ENCODE measurements at regions not wholly inside any gene's neighbourhood (a gene's known extent, or its start where the extent isn't known, plus 50 kb on each side); places are given as distances from the start of the nearest gene placed in this dataset.
"Not testable (repeated sequence)": the region's sequence is repeated elsewhere in the genome, so short reads cannot be mapped to it uniquely, and the experiment has no call there.

DNA sequence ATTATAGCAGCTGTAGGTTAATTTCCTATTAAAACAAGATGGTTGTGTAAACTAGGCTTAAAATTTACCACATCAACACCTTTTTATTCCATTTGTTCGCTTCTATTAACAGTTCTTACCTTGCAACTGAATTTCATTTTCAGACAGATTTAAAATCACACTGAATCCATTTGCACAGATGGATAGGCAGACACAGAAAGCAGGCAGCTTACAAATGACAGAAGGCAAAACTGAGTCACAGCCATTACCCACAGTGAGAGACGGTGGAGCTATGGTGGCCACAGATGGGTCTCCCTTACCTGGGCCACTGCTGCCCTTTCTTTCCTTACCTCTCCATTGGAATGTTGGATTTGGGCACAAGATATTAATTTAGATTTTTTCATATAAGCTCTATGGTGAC, 1567.8 kb upstream of the SLC10A2 start:
- Histone ChIP-seq H3K27ac (ENCODE audit: low read length) (no peak overlapping the region), H3K4me1 (ENCODE audit: low read length) (no peaks in the 10 kb centered on the region), H2AFZ (ENCODE audit: low read length) (no peak overlapping the region), H3K9me2 (replicated peaks; ENCODE audit: insufficient read depth, low read length) (no peaks in the 10 kb centered on the region), H3K27me3 (ENCODE audit: low read length) (no peaks in the 10 kb centered on the region), H3K4me2 (ENCODE audit: low read depth, low read length, poor library complexity, severe bottlenecking) (no peak overlapping the region), H3K9ac (ENCODE audit: low read length) (no peak overlapping the region), H4K20me1 (ENCODE audit: insufficient read depth, low read depth, low read length) (no peaks in the 10 kb centered on the region), H3K79me2 (ENCODE audit: low read length) (no peaks in the 10 kb centered on the region), H3K9me3 (ENCODE audit: low read length) (peaks cover 30% of the 10 kb centered on the region), H3K36me3 (ENCODE audit: insufficient read depth, low read length) (no peaks in the 10 kb centered on the region), H3K4me3 (ENCODE audit: low read length) (no peak overlapping the region)
- no peak for DNase-seq

- Histone ChIP-seq H3K9ac (ENCODE audit: low read length) (no peak overlapping the region), H3K36me3 (ENCODE audit: insufficient read depth, low read length) (no peaks in the 10 kb centered on the region), H3K27me3 (ENCODE audit: low read length) (no peaks in the 10 kb centered on the region), H3K9me3 (ENCODE audit: low read length) (peaks cover 24% of the 10 kb centered on the region), H3K79me2 (ENCODE audit: low read length) (no peaks in the 10 kb centered on the region), H3K4me3 (ENCODE audit: low read length) (no peak overlapping the region), H3K4me2 (ENCODE audit: low read depth, low read length, poor library complexity, severe bottlenecking) (no peak overlapping the region), H4K20me1 (ENCODE audit: insufficient read depth, low read depth, low read length) (no peaks in the 10 kb centered on the region), H3K27ac (ENCODE audit: low read length) (no peak overlapping the region), H2AFZ (ENCODE audit: low read length) (no peak overlapping the region), H3K9me2 (replicated peaks; ENCODE audit: insufficient read depth, low read length) (no peaks in the 10 kb centered on the region), H3K4me1 (ENCODE audit: low read length) (no peaks in the 10 kb centered on the region)
- DNase-seq = no peak
Observed at GRCh38 chr13:104632736-104633135, 1566.5 kb upstream of the SLC10A2 start.

DNA sequence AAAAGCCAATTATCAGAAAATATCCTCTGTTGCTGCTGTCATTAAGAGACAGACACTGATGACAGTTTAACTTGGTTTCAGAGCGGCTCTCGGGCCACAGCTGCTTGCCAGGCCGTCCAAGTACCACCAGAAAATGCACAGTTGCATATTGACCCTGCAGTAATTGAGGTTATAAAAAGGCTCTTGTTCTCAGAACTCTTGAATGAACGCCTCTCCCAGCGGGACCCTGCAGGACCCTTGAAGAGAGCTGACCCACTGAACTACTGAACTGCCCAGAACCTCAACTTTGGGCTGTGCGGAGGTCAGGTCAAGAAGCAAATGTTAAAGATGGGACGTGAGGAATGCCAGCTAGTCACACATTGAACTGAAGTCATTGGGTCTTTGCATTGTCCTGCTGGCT, 1559.0 kb upstream of the SLC10A2 start:
- Histone ChIP-seq H3K4me2 (ENCODE audit: low read depth, low read length, poor library complexity, severe bottlenecking) (no peak overlapping the region), H3K9ac (ENCODE audit: low read length) (no peak overlapping the region), H3K4me3 (ENCODE audit: low read length) (no peak overlapping the region), H3K9me3 (ENCODE audit: low read length) (peaks cover 13% of the 10 kb centered on the region), H3K27ac (ENCODE audit: low read length) (no peak overlapping the region), H3K79me2 (ENCODE audit: low read length) (no peaks in the 10 kb centered on the region), H3K4me1 (ENCODE audit: low read length) (no peaks in the 10 kb centered on the region), H3K9me2 (replicated peaks; ENCODE audit: insufficient read depth, low read length) (no peaks in the 10 kb centered on the region), H3K27me3 (ENCODE audit: low read length) (no peaks in the 10 kb centered on the region), H3K36me3 (ENCODE audit: insufficient read depth, low read length) (no peaks in the 10 kb centered on the region), H4K20me1 (ENCODE audit: insufficient read depth, low read depth, low read length) (no peaks in the 10 kb centered on the region), H2AFZ (ENCODE audit: low read length) (no peak overlapping the region)
- no peak for DNase-seq

GRCh38 chr13:104616990-104617389, 1550.8 kb upstream of the SLC10A2 start:
- Histone ChIP-seq H3K9me2 (replicated peaks; ENCODE audit: insufficient read depth, low read length) (no peaks in the 10 kb centered on the region), H3K27me3 (ENCODE audit: low read length) (no peaks in the 10 kb centered on the region), H3K79me2 (ENCODE audit: low read length) (no peaks in the 10 kb centered on the region), H3K9me3 (ENCODE audit: low read length) (peaks cover 48% of the 10 kb centered on the region), H3K27ac (ENCODE audit: low read length) (no peak overlapping the region), H3K9ac (ENCODE audit: low read length) (no peak overlapping the region), H3K4me1 (ENCODE audit: low read length) (no peaks in the 10 kb centered on the region), H2AFZ (ENCODE audit: low read length) (no peak overlapping the region), H3K4me3 (ENCODE audit: low read length) (no peak overlapping the region), H4K20me1 (ENCODE audit: insufficient read depth, low read depth, low read length) (no peaks in the 10 kb centered on the region), H3K4me2 (ENCODE audit: low read depth, low read length, poor library complexity, severe bottlenecking) (no peak overlapping the region), H3K36me3 (ENCODE audit: insufficient read depth, low read length) (no peaks in the 10 kb centered on the region)
- DNase-seq = no peak

DNA sequence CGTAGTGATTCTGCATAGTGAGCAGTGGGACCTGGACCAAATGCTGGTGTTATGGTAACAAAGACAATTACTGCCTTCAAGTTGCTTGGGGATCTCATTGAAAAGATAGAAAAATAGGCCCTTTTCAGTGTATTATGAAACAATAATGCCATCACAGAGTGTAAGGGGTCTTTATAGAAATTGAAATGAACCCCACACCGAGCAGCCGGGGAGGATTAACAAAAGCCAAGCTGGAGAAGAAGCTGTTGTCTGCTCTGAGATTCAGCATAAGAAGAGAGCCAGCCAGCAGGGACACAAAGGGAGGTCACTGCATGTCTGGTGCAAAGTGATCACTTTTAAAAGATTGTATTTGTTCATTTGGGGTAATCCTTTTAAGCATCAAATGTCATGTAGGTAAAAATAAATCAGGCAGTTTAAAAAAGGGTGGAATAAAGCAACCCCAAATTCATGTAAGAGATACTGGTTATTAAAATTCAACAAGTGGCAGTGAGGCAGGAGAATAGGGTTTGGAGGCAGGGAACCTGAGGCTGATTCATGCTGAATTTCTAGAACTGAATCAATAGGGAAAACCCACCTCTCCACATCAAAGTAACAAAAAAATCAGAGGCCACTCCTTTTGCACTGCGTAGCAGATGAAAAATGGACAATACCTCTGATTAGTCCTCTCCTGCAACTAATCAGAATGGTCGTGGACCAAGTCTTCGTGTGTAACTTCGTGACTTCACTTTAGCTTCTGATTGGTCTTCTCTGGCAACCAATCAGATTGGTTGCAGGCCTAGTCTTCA, 1548.3 kb upstream of the SLC10A2 start:
- no peaks in the 10 kb centered on the region for H3K9me2 ChIP-seq (replicated peaks; ENCODE audit: insufficient read depth, low read length)
- H3K4me1 ChIP-seq (ENCODE audit: low read length) = no peaks in the 10 kb centered on the region

DNA sequence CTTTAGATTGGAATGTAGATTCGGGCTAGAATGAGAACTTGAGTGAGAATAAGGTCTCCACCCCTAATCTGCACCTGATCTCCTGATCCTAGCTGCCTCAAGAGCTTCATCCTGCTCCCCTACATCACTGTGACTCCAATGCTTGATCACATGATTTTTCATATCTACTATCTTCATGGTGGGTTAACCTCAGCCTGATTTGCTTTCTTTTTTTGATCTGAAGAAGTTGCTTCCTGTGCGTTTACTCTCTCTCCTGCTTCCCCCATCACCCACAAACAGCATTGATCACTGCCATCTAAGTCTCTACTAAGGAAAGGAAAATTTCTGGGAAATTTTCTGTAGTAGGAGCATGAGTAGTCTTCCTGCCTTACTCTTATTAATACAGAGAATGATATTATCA, 1542.1 kb upstream of the SLC10A2 start:
- no peaks in the 10 kb centered on the region for H3K9me2 ChIP-seq (replicated peaks; ENCODE audit: insufficient read depth, low read length)
- H4K20me1 ChIP-seq (ENCODE audit: insufficient read depth, low read depth, low read length) = no peaks in the 10 kb centered on the region
- no peaks in the 10 kb centered on the region for H3K27me3 ChIP-seq (ENCODE audit: low read length)
- no peaks in the 10 kb centered on the region for H3K36me3 ChIP-seq (ENCODE audit: insufficient read depth, low read length)
- H3K9ac ChIP-seq (ENCODE audit: low read length) = no peak overlapping the region
- H3K4me3 ChIP-seq (ENCODE audit: low read length) = no peak overlapping the region
- no peaks in the 10 kb centered on the region for H3K4me1 ChIP-seq (ENCODE audit: low read length)
- H2AFZ ChIP-seq (ENCODE audit: low read length) = no peak overlapping the region
- DNase-seq = no peak
- H3K4me2 ChIP-seq (ENCODE audit: low read depth, low read length, poor library complexity, severe bottlenecking) = no peak overlapping the region
- no peaks in the 10 kb centered on the region for H3K79me2 ChIP-seq (ENCODE audit: low read length)
- H3K9me3 ChIP-seq (ENCODE audit: low read length) = peaks cover 36% of the 10 kb centered on the region
- H3K27ac ChIP-seq (ENCODE audit: low read length) = no peak overlapping the region

More for the DNA sequence above, 1548.3 kb upstream of the SLC10A2 start:
- H3K4me3 ChIP-seq (ENCODE audit: low read length) = no peak overlapping the region
- H3K27ac ChIP-seq (ENCODE audit: low read length) = no peak overlapping the region
- no peak for DNase-seq
- no peak overlapping the region for H3K9ac ChIP-seq (ENCODE audit: low read length)
- no peaks in the 10 kb centered on the region for H3K27me3 ChIP-seq (ENCODE audit: low read length)
- H4K20me1 ChIP-seq (ENCODE audit: insufficient read depth, low read depth, low read length) = no peaks in the 10 kb centered on the region
- no peaks in the 10 kb centered on the region for H3K79me2 ChIP-seq (ENCODE audit: low read length)
- no peaks in the 10 kb centered on the region for H3K36me3 ChIP-seq (ENCODE audit: insufficient read depth, low read length)
- H2AFZ ChIP-seq (ENCODE audit: low read length) = no peak overlapping the region
- no peak overlapping the region for H3K4me2 ChIP-seq (ENCODE audit: low read depth, low read length, poor library complexity, severe bottlenecking)
- peaks cover 41% of the 10 kb centered on the region for H3K9me3 ChIP-seq (ENCODE audit: low read length)

GRCh38 chr13:104605435-104605834, 1539.2 kb upstream of the SLC10A2 start:
- not testable (repeated sequence) for H3K27ac ChIP-seq (ENCODE audit: low read length); H3K27me3 ChIP-seq (ENCODE audit: low read length); H3K9ac ChIP-seq (ENCODE audit: low read length); H3K79me2 ChIP-seq (ENCODE audit: low read length); H3K4me2 ChIP-seq (ENCODE audit: low read depth, low read length, poor library complexity, severe bottlenecking); H3K4me3 ChIP-seq (ENCODE audit: low read length); H3K4me1 ChIP-seq (ENCODE audit: low read length); DNase-seq; H4K20me1 ChIP-seq (ENCODE audit: insufficient read depth, low read depth, low read length); H3K36me3 ChIP-seq (ENCODE audit: insufficient read depth, low read length); H3K9me2 ChIP-seq (replicated peaks; ENCODE audit: insufficient read depth, low read length); H2AFZ ChIP-seq (ENCODE audit: low read length)
- peaks cover 36% of the 10 kb centered on the region for H3K9me3 ChIP-seq (ENCODE audit: low read length)

DNA sequence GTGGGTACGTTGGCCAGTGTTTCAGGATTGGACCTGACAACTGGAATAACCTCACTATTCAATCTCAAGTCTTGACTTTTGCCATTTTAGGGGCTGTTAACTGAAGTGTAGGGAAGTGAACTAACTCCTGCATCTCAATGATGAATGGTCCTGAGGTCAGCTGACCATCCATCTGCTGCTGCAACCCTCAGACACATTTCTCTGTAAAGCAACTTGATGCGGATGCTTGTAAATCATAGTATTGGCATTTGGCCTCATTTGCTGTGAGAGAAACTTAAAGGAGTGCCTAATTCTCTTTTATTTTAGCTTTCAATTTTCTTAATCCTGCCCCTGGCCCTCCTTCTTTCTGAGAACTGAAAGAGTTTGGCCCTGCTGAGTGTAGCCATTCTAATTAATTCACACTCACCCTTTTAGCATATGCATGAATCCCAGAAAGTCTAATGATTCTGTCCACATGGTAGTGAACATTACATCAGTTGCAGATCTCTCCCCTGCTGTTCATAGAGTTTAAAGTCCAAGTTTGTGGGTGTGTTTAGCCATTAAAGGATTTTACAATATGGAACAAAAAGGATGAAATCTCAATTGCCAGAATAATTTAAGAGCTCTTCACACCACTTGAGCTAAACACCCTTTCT, 1531.4 kb upstream of the SLC10A2 start:
- Histone ChIP-seq H3K4me2 (ENCODE audit: low read depth, low read length, poor library complexity, severe bottlenecking) (no peak overlapping the region), H3K4me1 (ENCODE audit: low read length) (no peaks in the 10 kb centered on the region), H3K4me3 (ENCODE audit: low read length) (no peak overlapping the region), H3K9me3 (ENCODE audit: low read length) (peaks cover 8% of the 10 kb centered on the region), H3K27ac (ENCODE audit: low read length) (no peak overlapping the region), H3K9me2 (replicated peaks; ENCODE audit: insufficient read depth, low read length) (no peaks in the 10 kb centered on the region), H3K36me3 (ENCODE audit: insufficient read depth, low read length) (no peaks in the 10 kb centered on the region), H4K20me1 (ENCODE audit: insufficient read depth, low read depth, low read length) (no peaks in the 10 kb centered on the region), H3K27me3 (ENCODE audit: low read length) (no peaks in the 10 kb centered on the region), H3K79me2 (ENCODE audit: low read length) (no peaks in the 10 kb centered on the region), H3K9ac (ENCODE audit: low read length) (no peak overlapping the region), H2AFZ (ENCODE audit: low read length) (no peak overlapping the region)
- DNase-seq = no peak
